GM18909 (cell line): ENCODE measurements at regions not wholly inside any gene's neighbourhood (a gene's known extent, or its start where the extent isn't known, plus 50 kb on each side); places are given as distances from the start of the nearest gene placed in this dataset.
"Not testable (repeated sequence)": the region's sequence is repeated elsewhere in the genome, so short reads cannot be mapped to it uniquely, and the experiment has no call there.

Experiments
- ATAC-seq: cut with Tn5 transposase; IDR thresholded peaks from one replicate; pipeline ENCODE4 v1.9.1; 2021; ENCODE audit warnings: mild to moderate bottlenecking; ENCODE audit not compliant: unreplicated experiment, poor library complexity

GRCh38 chr12:131571827-131572226, 139.1 kb upstream of the SFSWAP start:
- no peak for ATAC-seq

DNA sequence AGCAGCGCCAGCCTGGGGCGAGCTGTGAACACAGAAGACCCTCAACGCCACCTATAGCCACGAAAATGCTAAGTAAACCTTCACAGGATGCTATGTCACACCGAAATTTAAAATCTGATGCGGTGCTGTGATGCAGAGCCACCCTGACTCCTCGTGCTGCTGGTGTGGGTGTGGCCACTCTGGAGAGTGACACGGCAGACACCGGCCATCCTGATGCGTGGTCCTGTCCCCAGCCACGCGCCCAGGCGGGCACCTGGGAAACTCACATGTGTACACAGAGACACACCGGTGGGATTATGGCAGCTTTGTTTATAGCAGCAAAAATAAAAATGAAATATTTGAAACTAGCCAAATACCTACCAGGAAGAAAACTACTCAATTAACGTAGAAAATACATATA, 138.3 kb upstream of the SFSWAP start:
- no peak for ATAC-seq

GRCh38 chr12:131573631-131574394, 137.1 kb upstream of the SFSWAP start:
- no peak for ATAC-seq

- ATAC-seq, result no peak
These were observed 136.5 kb upstream of the SFSWAP start for GRCh38 chr12:131574395-131574771.

GRCh38 chr12:131575371-131575770, 135.5 kb upstream of the SFSWAP start:
- no peak for ATAC-seq

DNA sequence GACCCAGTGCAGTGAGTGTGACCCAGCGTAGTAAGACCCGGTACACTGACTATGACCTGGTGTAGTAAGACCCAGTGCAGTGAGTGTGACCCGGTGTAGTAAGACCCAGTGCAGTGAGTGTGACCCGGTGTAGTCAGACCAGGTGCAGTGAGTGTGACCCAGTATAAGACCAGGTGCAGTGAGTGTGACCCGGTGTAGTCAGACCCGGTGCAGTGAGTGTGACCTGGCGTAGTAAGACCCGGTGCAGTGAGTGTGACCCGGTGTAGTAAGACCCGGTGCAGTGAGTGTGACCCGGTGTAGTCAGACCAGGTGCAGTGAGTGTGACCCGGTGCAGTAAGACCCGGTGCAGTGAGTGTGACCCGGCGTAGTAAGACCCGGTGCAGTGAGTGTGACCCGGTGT, 134.2 kb upstream of the SFSWAP start:
- not testable (repeated sequence) for ATAC-seq

- ATAC-seq, result no peak
These were observed 133.1 kb upstream of the SFSWAP start for GRCh38 chr12:131577766-131578165.

DNA sequence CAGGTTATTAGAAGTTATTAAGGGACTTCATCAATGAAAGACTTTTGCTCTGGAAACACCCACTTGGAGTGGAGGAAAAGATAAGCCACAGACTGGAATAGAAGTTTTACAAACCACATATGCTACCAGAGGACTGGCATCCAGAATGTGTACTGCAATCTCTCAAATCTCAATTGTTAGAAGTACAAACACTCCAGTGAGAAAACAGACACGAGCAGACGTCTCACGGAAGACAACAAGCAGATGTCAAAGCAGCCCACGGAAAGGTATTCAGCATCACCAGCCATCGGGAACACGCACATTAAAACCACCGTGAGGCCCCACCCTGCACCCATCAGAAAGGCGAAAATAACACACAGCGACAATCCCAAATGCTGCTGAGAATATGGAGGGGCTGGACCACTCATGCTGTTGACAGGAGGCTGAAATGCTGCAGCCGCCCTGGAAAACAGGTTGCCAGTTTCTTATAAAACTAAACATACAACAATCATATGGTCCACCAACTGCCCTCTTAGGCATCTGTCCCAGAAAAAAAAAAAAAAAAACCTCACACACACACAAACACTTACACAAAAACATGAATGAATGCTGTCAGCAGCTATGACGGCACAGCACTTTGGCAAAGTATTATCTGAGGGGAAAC, 131.9 kb upstream of the SFSWAP start:
- no peak for ATAC-seq

GRCh38 chr12:131583090-131583712, 127.7 kb upstream of the SFSWAP start:
- no peak for ATAC-seq

- no peak for ATAC-seq
These were observed 124.6 kb upstream of the SFSWAP start for GRCh38 chr12:131586269-131586668.

DNA sequence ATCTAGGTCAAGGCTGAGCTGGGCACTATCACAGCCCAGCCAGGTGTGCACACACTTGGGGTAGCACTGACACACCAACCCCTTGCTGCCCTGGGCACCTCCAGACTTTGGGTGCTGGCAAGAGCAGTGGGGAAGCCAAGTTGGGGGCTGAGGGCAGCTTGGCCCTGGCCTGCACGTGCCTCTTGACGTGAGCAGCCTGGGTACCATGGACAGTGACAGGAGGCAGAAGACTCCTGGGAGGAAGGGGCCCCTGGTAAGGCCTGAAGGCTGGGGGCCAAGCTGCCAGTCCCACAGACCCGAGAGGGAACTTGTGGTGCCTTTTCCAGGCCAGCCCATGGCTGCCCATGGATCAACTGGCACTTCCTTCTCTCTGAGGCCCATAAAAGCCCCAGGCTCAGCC, 124.1 kb upstream of the SFSWAP start:
- no peak for ATAC-seq

GRCh38 chr12:131587565-131587964, 123.3 kb upstream of the SFSWAP start:
- no peak for ATAC-seq

- no peak for ATAC-seq
These were observed 121.5 kb upstream of the SFSWAP start for GRCh38 chr12:131589221-131589897.

DNA sequence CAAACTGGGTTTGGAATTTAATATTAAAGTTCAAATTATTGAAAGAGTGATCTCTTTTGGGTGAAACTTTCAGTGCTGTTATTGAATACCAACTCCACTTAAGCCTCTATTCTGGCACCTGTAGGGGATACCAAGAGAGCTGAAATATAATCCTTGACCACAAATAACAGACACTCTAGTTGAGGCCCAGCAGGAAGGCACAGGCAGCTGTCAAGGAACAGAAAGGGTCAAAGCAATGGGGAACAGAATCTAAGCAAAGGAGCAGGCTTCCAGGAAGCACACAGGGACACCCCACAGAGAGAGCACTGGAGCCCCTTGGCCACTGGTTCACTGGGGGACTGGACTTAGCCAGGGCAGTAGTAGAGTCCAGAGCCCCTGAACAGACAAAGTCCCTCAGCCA, 120.9 kb upstream of the SFSWAP start:
- no peak for ATAC-seq

DNA sequence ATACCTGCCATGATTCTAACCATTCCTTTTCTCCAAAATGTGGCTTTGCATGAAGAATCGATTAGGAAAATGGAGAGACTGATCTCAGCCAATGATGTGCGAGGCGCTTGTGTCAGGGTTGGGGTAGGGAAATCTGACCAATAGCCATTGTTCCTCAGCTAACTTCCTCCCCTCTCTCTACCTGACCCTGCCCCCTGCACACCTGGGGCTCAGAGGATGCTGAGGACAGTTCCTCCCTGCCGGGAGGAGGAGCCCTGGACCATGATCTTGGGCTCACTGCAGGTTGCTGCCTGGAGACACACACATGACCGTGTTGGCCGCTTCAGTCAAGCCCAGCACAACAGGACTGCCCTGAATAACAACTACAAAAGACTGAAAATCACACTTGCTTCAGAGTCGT, 119.8 kb upstream of the SFSWAP start:
- no peak for ATAC-seq

DNA sequence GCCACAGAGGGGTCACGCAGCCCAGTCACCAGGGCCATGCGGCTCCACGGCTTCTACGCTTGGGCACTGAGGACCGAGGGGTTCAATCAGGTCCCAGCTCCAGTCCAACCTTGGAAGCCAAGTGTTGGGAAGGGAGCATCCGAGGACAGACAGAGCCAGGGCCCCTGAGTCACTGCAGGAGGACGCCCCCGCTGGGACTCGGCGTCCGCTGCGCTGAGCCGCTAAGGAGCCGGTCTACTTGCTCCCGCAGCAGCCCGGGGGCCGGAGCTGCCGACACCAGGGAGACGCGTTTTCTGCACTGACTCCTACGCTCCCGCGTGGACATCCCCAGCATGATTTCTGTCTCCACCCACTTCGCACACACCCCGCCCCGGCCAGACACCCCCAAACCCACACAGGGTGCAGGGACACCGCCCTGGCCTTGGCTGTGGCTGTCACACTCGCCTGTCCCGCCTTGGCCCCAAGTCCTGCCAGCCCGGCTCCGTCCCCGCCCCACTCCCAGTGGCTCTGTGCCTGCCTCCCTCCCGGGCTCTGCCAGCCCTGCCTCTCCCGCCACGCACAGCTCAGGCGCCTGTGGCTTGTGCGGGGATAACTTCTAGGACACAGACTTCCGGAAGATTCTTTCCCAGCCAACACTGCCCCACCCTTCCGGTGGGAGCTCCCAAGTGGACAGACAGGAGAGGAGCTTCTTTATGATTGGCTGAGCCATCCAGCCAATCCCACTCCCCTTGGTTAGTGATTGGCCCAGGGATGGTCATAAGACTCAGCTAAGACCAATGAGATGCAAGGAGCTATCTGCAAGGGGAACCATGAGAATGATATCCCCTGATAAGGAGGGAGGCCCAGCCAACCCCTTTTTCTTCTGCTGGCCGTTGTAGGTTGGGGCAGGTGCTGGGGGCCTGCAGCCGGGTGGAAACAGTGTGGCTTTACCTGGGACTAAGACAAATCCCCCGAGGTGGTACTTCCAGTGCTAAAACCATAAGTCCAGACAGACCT, 118.9 kb upstream of the SFSWAP start:
- ATAC-seq, result no peak

GRCh38 chr12:131592972-131593371, 117.9 kb upstream of the SFSWAP start:
- ATAC-seq, result peak; percentile 98

- ATAC-seq, result no peak
These were observed 117.5 kb upstream of the SFSWAP start for GRCh38 chr12:131593406-131593805.

GRCh38 chr12:131596115-131596514, 114.8 kb upstream of the SFSWAP start:
- no peak for ATAC-seq

GRCh38 chr12:131597333-131597732, 113.6 kb upstream of the SFSWAP start:
- ATAC-seq, result no peak
